ENCODE measurements at regions not wholly inside any gene's neighbourhood (a gene's known extent, or its start where the extent isn't known, plus 50 kb on each side); places are given as distances from the start of the nearest gene placed in this dataset.

GRCh38 chr6:103587722-103588121 lies 1272.0 kb downstream of the HACE1 start:
- TF ChIP-seq CTCF (IDR thresholded peaks at IDR 0.05) (no peak), POLR2A (IDR thresholded peaks at IDR 0.05) (no peak), POLR2AphosphoS5 (IDR thresholded peaks at IDR 0.05) (no peak), EP300 (IDR thresholded peaks at IDR 0.05) (no peak)
